NCI-H345 (cell line): ENCODE measurements at regions not wholly inside any gene's neighbourhood (a gene's known extent, or its start where the extent isn't known, plus 50 kb on each side); places are given as distances from the start of the nearest gene placed in this dataset.
A peak's percentile ranks its signal among the peaks of the same experiment; 100 is the strongest.

Experiments
- DNase-seq: peaks from one replicate; lab custom pipeline; 2025; lab: John Stamatoyannopoulos, UW

DNA sequence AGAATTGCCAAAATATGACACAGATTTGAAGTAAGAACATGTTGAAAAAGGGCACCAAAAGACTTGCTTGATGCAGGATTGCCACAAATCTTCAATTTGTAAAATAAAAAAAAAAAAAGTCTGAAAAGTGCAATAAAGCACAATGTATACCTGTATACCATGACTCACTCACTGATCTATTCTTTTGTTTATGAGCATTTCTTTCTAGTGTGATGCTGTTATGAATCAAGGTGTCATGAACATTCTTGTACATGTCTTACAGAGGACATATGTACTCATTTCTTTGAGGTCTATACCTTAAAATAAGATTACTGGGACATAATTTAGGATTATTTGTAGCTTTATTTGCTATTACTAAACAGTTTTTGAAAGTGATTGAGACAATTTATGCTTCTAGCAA, 464.9 kb upstream of the RBMS3 start:
- DNase-seq = no peak

DNA sequence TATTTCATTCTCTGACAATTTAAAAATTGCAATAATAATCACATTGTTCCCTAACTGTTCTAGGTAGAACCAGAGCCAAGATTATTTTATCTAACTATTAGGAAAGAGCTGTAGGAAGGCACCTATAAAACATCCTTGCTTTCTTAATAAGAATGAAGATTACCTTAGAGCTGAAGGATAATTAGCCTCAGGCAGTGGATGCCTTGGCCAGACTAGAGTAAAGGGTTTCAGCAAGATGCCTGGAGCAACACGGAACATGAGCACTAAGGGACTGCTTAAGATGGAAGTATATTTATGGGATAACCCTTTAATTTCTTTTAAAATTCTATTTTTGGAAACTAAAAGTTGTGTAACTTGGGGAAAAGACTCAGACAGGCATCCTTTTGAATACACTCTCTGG, 456.6 kb upstream of the RBMS3 start:
- DNase-seq = no peak

DNA sequence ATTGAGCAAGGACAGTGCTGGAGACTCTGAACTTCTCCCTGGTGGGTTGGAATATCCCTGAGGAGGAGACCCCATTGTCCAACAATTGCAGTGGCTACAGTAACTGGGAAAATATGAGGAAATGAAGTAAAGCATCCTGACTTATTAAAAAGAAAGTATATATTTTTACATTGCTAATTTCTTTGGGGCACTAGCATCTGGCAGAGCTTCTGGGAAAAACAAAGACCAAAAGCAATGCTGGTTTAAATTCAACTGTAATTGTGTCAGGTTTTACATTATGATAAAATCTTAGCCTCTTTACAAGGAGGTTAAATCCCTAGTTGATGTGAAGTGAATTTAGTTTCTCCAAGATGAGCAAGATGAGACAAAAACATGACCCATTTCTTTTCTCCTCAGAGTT, 454.0 kb upstream of the RBMS3 start:
- DNase-seq = no peak

DNA sequence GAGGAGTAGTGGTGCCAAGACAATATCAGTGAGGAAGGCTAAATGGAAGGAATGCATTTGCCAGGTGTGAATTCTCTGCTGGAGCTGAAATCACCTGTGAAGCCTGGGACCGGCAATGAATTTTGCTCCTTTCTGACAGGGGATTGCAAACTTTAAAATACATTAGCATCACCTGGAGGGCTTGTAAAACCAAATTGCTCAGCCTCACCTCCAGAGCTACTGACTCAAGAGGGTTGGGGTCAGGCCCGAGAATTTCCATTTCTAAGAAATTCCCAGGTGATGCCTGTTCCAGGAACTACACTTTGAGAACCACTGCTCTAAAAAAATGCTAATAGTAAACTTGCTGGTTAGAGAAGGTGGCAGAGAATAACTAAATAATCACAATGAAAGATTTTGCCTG, 445.6 kb upstream of the RBMS3 start:
- DNase-seq = no peak

DNA sequence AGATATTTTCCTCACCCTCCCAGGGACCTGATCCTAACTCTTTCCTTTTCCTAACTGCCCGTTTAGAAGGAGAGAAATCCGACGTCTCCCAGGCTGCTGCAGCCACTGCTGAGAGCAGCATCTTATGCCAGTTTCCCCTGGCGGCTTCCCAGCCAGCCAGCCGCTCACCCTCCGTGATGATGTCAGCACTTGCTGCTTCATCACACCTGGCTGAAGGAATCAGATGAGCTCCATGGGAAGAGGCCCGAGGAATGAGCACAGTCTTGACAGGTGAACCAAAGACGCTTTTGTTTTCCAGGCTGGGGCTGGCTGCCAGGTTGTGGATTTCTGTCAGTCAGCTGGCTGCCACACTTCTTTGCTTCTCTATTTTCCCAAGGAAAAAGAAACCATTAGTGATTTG, 445.1 kb upstream of the RBMS3 start:
- no peak for DNase-seq

DNA sequence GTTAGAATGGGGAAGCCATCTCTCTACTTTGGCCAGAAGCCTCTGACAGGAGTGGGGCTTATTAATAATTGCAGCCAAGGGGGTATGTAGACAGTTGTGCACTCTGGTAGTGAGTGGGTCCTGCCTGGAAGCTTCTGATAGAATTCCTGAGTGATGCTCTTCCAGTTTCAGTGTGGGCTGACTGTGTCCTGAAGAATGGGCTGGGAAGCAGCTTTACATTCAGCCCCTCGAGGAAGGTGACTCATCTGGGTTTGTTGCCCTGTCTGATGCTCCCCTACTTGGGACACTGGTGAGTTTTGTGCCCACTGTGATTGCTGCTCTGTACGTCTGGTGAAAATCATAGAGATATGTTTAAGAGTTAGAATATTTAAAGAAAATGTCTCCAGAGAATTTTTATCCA, 444.7 kb upstream of the RBMS3 start:
- no peak for DNase-seq

DNA sequence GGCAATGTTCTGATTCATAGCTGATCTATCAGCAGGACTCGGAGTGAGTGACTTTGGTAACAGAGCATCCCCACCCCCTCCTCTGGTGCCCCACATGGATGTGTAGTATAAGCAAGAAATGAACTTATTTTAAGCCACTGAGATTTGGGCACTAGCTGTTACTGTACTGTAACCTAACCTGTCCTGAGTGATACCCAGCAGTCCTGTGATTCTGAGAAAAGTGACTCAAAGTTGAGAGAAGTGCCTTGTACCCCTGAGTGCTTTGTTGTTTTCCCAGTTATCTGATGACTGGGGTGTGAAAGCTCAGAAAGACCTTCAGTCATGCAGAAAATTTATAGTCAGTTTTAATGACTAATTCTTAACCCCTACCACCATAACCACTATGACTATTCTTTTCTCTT, 439.9 kb upstream of the RBMS3 start:
- no peak for DNase-seq

DNA sequence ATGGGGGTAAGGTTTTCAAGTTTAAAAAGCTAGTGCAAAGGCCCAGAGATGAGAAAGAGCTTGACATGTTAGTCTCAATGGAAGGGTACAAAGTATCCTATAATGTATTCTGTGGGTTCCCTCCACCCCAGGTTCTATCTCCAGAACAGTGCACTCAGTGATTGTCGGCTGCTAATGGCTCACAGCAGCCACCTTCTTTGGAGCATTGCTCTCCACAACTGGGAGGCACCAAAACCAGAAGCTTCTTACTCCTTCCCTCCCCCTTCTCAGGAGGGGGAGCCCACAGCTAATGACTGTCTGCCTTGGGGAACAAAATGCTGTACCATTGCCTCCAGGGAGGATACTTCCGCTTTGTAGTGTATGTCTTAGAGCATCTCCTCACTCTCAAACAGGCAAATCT, 439.4 kb upstream of the RBMS3 start:
- DNase-seq = no peak

DNA sequence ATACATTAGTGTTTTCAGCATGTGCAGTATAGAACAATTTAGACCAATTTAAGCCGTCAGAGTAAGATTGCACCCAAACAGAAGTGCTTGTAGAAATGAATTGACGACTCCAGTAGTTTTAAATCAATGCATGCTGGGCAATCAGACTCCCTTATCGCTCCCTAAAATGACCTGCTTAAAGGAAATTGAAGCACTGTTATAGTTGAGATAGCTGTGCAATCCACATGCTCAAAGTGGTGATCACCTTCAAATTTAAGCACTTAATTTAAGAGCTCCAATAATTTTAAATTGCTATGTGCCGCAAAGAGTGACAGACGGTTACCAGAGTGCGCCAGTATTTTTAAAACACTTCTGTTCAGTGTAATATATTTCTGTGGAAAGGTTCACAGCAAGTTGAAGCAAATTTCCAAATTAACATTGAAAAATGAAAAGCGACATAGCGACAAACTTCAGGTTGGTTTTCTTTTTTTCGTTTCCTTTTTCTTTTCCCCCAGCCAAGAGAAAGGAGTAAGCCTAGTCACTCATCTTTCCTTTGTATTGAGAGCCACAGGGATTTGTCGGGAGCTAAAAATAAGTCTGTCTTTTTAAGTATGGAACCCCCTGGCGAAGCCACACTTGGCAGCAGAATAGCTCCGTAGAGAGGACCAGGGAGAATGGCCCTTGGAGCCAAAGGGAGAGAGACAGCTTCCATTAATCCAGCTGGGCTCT, 436.4 kb upstream of the RBMS3 start:
- DNase-seq = no peak

DNA sequence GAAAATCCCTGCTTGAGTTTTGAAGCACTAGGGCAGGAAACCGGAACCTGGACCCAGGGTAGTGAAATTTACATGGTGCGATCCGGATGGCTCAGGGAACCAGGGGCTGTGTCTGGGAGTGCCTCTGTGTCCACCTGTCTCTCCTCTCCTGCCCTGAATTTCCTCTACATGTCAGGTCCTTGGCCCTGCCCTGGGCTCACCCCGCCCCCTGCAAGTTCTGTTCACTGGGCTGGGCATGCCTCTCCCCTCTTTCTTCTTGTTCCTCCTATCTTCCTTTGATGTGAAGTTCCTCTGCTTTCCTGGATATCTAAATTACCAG, 435.9 kb upstream of the RBMS3 start:
- no peak for DNase-seq

DNA sequence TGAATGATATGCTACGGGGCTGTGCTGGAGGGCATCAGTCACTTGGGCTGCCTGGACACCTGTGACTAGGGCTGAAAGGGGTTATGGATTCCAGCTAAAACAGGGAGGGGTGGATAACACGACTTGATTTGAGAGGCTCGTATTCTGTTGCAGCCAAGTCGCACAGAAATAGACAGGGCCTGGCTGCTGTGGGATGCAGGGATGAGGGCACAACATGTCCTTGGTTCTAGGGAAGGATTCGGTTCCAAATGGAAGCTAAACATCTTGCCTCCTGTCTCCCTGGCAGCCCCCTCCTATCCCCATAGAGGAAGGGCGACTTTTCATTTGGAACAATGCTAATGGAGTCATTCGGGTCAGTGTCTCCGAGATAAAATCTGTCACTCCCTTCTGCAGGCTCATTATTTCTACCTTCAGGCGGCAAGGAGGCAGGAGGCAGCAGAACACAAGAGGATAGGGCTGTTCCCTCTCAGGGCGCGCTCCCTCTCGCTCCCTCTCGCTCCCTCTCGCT, 433.8 kb upstream of the RBMS3 start:
- no peak for DNase-seq

DNA sequence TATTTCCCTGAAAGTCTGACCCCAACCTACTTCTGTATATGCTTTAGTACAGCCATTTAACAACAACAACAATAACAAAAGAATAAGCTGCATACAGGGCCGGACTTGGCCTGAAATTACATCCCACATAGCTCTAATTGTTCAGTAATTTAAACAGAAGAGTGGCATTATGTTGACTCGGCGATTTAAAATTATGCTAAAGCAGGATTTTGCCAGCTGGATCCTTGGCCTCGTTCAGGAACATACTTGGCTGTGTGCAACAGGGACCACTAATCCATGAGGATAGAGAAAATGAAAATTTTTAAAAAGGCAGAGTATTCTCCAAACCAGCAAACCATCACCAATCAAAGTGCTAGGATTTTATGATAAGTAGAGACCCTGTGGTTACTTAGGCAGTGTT, 433.1 kb upstream of the RBMS3 start:
- no peak for DNase-seq

DNA sequence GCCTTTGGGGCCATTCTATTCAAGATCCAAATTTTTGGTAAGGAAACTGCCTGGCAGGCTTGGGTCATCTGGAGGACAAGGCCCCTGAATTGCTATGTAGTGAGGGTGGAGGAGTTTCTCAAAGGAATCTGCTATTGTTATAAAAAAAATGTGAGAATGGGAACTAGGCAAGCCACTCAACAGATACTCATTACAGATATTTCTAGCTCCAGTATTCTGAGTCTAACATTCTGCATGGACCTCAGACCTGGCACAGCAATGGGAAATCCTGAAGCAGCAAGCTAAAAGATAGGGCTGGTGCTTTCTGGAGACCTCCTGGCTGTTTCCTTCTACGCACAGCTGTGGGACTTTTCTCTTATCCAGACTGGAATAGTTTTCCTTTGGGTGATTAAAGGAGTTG, 430.7 kb upstream of the RBMS3 start:
- no peak for DNase-seq

DNA sequence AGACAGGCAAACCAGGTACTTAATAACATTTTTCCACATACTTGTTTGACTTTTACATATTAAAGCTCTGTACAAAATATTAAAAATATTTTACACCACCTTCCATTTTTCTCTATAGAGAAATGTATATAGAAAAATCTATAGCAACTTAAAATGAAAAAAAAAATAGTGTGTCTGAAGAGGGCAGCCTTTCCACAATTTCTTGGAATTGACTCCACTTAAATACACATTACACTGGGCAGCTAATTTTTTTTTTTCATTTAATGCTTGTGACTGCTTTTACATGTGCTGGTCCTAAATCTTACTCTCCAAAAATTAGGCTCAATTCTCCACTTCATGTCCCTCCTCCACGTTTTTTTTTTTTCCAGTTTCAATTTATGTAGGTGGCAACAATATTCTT, 427.0 kb upstream of the RBMS3 start:
- no peak for DNase-seq

DNA sequence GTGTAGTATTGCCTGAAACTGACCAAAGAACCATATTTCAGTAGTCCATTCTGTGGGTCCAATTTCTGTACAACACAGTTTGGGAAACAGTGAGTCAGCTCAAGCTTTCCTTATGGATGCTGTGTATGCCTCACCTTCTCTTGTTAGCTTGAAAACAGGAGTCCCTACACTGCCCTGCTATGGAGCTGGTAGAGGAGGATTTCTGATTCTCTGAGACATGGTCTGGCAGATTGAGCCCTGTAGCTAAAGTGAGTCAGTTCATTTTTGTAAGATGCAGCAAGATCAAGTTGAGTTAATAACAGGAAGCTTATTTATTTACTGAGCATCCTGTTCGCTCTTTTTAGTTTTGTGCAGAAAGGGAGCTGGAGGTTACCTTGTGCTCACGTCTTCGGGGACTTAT, 424.1 kb upstream of the RBMS3 start:
- DNase-seq = no peak

DNA sequence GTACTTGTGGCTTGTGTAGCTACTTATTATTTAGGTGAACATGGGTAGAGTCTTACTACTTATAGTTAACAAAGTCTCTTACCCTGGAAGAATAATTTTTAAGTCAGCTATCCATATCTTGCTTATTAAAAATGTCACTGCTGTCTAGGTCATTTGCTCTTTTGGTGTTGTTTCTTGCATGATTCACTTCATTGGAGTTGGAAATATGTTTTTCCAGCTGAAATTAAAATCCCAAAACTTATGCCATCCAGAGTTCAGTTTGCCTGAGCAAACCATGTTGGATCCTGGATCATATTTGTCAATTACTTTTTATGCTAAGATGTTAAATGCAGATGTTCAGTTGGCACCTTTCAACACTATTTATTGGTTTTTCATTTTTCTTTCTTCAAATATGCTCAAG, 421.0 kb upstream of the RBMS3 start:
- no peak for DNase-seq

DNA sequence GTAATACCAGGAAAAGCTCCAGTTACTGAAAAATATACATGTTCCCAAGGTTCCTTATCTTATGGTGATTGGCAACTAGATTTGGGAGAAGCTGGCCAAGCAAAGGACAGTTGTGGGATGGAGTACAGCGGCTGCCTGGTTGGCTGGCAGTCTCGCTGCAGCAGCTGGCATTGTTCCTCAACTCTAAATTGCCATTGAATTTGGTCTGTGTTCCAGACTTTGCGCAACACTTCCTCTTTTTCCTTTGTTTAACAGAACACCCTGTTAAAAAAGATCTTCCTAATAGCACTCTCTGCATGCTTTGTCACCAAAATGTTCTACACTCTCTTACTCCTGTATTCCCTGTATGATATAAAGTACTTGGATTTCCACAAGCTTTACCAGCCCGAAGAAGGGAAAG, 420.6 kb upstream of the RBMS3 start:
- DNase-seq = no peak

DNA sequence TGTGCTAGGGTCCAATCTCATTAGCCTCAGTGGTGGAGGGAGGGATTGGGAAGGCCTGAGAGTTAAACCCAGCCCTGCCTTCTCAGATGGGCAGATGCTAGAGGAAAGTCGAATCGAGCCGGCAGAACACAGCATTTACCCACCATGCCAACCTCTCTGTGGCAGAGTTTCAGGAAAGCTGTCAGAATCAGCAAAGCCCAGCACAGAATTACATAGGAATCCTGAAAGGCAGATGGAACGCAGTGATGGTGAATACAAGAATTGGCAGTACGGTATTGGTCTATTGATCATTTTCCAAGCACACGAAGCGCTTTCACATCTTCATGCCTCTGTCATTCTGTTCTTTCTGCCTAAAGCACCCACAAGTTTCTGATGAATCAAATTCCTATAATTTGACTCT, 417.7 kb upstream of the RBMS3 start:
- no peak for DNase-seq

DNA sequence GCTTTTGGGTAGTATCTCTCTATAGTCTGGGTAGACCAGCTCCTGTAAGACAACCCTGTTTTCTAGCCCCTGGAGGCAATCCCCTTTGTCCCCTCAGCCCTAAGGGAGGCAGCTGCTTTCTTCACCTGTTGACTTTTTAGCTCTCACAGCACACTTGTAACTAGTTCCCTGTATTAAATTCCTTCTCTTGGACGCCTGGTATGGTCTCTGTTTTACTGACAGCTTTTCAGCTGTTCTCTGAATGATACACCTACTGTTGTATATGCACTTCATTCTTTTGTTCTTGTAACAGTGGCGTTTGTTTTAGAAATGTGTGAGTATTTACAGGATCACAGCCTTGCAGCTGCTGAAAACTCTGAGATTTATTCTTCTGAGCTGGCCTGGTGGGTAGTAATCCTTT, 413.0 kb upstream of the RBMS3 start:
- peak; percentile 36 for DNase-seq

DNA sequence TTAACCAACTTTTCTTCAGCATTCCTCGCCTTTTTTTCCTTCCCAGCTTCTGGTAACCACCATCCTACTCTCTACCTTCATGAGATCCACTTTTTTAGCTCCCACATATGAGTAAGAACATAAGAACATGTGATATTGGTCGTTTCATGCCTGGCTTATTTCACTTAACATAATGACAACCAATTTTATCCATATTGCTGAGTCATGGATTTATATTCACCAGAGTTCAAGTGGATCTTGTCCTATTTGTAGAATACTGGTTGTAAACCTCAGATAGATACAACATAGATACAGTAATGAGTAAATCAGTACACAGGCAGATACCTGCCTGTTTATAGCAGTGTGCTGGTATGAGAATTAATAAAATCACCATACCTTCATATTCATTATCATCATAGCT, 412.0 kb upstream of the RBMS3 start:
- DNase-seq = no peak

DNA sequence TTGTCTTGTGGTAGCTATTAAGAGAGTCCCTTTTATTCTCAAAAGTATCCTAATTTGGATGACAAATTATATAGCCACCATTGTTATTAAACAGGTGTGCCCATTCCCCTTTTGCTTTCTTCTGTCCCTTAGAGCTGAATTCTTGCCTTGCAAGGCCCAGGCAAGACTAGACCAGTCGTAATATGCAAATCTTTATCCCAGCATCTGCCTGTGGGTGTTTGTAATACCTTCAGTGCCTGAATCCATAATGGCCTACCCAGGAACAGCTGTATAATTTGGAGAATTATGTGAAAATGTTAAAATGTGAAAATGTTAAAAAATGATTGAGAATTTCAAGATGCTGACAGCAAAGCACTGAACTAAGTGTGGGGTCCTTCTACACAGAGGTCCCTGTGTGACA, 403.0 kb upstream of the RBMS3 start:
- DNase-seq = no peak

DNA sequence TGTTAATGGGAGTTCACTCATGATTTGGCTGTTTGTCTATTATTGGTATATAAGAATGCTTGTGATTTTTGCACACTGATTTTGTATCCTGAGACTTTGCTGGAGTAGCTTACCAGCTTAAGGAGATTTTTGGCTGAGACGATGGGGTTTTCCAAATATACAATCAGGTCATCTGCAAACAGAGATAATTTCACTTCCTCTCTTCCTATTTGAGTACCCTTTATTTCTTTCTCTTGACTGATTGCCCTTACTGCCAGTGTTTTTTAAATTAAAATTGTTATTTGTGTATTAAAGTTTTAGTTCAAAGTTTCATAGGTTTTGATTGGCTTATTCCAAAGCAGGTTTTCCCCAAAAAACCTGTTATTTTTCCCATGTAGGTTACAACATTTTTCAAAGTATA, 390.5 kb upstream of the RBMS3 start:
- no peak for DNase-seq

DNA sequence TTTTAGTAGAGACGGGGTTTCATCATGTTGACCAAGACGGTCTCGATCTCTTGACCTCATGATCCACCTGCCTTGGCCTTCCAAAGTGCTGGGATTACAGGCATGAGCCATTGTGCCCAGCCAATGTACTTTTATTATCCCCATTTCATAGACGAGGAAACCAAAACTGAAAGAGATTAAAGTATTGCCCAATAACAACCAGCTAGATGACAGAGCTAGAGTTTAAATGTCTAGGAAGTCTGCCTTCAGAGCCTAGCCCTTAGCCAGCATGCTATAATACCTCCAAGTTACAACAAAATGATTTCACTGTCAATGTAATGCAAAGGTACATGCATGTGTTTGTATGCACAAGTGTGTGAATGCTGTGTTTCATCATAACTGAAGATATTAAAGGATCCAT, 389.4 kb upstream of the RBMS3 start:
- DNase-seq = no peak

DNA sequence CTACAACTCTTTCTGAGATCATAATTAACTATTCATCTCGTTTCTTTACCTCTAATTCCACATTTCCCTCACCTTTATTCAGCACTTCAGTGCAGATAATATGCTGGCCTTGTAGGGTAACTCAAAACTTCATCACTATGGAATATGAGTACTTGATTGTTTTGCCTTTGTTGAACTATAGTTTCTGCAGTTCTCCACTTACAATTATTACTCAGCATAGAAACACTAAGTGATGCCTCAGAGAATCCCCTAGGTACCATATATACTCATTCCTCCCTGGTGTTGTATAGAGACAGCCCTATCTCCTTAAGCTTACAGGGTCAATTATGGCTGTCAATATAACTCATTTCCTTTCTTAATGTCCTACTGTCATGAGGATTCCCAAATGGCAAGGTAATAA, 380.6 kb upstream of the RBMS3 start:
- DNase-seq = no peak

DNA sequence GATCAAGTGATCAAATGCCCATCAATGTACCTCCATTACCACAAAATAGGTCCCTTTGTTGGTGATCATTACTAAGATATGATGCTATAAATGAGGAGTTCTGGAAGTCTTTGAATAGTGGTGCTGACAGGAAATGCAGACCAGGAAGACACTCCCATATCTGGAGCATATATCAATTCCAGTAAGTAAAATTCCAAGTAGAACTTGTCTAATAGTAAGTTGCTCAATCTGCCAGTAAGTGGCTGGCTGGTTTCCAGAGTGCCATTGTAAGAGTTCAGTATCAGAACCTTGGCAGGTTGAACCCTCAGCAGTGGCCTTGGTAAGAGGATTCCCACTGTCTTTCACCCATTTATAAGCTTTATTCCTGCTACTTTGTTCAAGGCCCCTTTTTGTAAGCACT, 379.9 kb upstream of the RBMS3 start:
- DNase-seq = no peak
